Neural cell (in vitro differentiated cells): ENCODE measurements at regions not wholly inside any gene's neighbourhood (a gene's known extent, or its start where the extent isn't known, plus 50 kb on each side); places are given as distances from the start of the nearest gene placed in this dataset.

Experiments used
- H2AFZ ChIP-seq: fragments of 200-600, 300-800 bp; sonication (generic), shearing (Covaris generic); 2 replicates; pipeline ENCODE4 v1.6.0; 2014; ENCODE audit warnings: low read depth, mild to moderate bottlenecking, antibody characterized with exemption, low read length, moderate library complexity
- H3F3A ChIP-seq: fragments of 200-600 bp; shearing (Covaris generic); 2 replicates; pipeline ENCODE4 v1.6.1; 2016; ENCODE audit warnings: mild to moderate bottlenecking, moderate library complexity, mixed read lengths, antibody characterized with exemption, low read length; ENCODE audit not compliant: insufficient read depth, poor library complexity, severe bottlenecking
- H3K27ac ChIP-seq: fragments of 200-600, 300-800 bp; sonication (generic), shearing (Covaris generic); 2 replicates; pipeline ENCODE4 v1.5.1; 2014; ENCODE audit warnings: mild to moderate bottlenecking, low read length, moderate library complexity
- H3K27me3 ChIP-seq: fragments of 300-800, 200-600 bp; sonication (generic), shearing (Covaris generic); 2 replicates; pipeline ENCODE4 v1.6.0; 2014; ENCODE audit warnings: mild to moderate bottlenecking, low read depth, low read length, moderate library complexity; ENCODE audit not compliant: insufficient read depth
- H3K36me3 ChIP-seq: fragments of 300-800, 200-600 bp; sonication (generic), shearing (Covaris generic); 2 replicates; pipeline ENCODE4 v1.5.1; 2014; ENCODE audit warnings: mild to moderate bottlenecking, antibody characterized with exemption, low read length, moderate library complexity; ENCODE audit not compliant: insufficient read depth
- H3K4me2 ChIP-seq: fragments of 300-800, 200-600 bp; sonication (generic), shearing (Covaris generic); 2 replicates; pipeline ENCODE4 v1.6.0; 2014; ENCODE audit warnings: mild to moderate bottlenecking, low read length
- H3K4me3 ChIP-seq: fragments of 300-800, 200-600 bp; sonication (generic), shearing (Covaris generic); 2 replicates; pipeline ENCODE4 v1.5.1; 2014; ENCODE audit warnings: mild to moderate bottlenecking, low read length, moderate library complexity
- H3K79me2 ChIP-seq: fragments of 200-600 bp; shearing (Covaris generic); replicated peaks from 2 replicates; pipeline ENCODE4 v1.6.0; 2014; ENCODE audit warnings: mild to moderate bottlenecking, low read length, moderate library complexity; ENCODE audit not compliant: insufficient read depth
- H3K9ac ChIP-seq: fragments of 300-800, 200-600 bp; sonication (generic), shearing (Covaris generic); 2 replicates; pipeline ENCODE4 v1.6.1; 2016; ENCODE audit warnings: mild to moderate bottlenecking, low read length, mixed read lengths
- H3K9me2 ChIP-seq: fragments of 200-600 bp; shearing (Covaris generic); 2 replicates; pipeline ENCODE4 v1.6.1; 2016; ENCODE audit warnings: mild to moderate bottlenecking, low read length, mixed read lengths; ENCODE audit not compliant: insufficient read depth
- H3K9me3 ChIP-seq: fragments of 200-600, 300-800 bp; sonication (generic), shearing (Covaris generic); 2 replicates; pipeline ENCODE4 v1.6.1; 2016; ENCODE audit warnings: mild to moderate bottlenecking, mixed run types, low read length, moderate library complexity, mixed read lengths
- H4K20me1 ChIP-seq: fragments of 200-600 bp; shearing (Covaris generic); 2 replicates; pipeline ENCODE4 v1.6.1; 2016; ENCODE audit warnings: mild to moderate bottlenecking, mixed run types; ENCODE audit not compliant: insufficient read depth
- CTCF ChIP-seq: fragments of 450-650 bp; IDR thresholded peaks from 2 replicates; pipeline ENCODE4 v1.5.1; 2014; ENCODE audit warnings: antibody characterized with exemption, mild to moderate bottlenecking, moderate library complexity; ENCODE audit not compliant: poor library complexity, severe bottlenecking
- EP300 ChIP-seq: fragments of 450-650 bp; conservative IDR thresholded peaks from 2 replicates; pipeline ENCODE4 v1.6.1; 2014; ENCODE audit warnings: antibody characterized with exemption, mild to moderate bottlenecking, moderate library complexity; ENCODE audit not compliant: poor library complexity, severe bottlenecking
- EZH2 ChIP-seq: fragments of 200-600, 300-800 bp; shearing (Covaris generic), sonication (generic); IDR thresholded peaks from 2 replicates; pipeline ENCODE4 v1.6.1; 2014; ENCODE audit warnings: antibody characterized with exemption, low read length, borderline replicate concordance, mild to moderate bottlenecking; ENCODE audit not compliant: insufficient read depth, poor library complexity, severe bottlenecking
- MXI1 ChIP-seq: fragments of 450-650 bp; conservative IDR thresholded peaks from 2 replicates; pipeline ENCODE4 v1.6.1; 2014; ENCODE audit warnings: antibody characterized with exemption, mild to moderate bottlenecking; ENCODE audit not compliant: poor library complexity, severe bottlenecking
- POLR2AphosphoS5 ChIP-seq: IDR thresholded peaks from 2 replicates; pipeline ENCODE4 v1.6.1; 2012
- RAD21 ChIP-seq: fragments of 450-650 bp; conservative IDR thresholded peaks from 2 replicates; pipeline ENCODE4 v1.6.1; 2014; ENCODE audit warnings: antibody characterized with exemption, mild to moderate bottlenecking, moderate library complexity
- SMC3 ChIP-seq: fragments of 450-650 bp; conservative IDR thresholded peaks from 2 replicates; pipeline ENCODE4 v1.6.1; 2014; ENCODE audit warnings: antibody characterized with exemption, mild to moderate bottlenecking, moderate library complexity; ENCODE audit not compliant: poor library complexity
- TAF1 ChIP-seq: IDR thresholded peaks from 2 replicates; pipeline ENCODE4 v1.6.1; 2012; ENCODE audit warnings: low read depth
- TF ChIP-seq, protein P1 (sequence below): IDR thresholded peaks from 2 replicates; pipeline ENCODE4 v1.6.1; 2012; ENCODE audit warnings: borderline replicate concordance

DNA sequence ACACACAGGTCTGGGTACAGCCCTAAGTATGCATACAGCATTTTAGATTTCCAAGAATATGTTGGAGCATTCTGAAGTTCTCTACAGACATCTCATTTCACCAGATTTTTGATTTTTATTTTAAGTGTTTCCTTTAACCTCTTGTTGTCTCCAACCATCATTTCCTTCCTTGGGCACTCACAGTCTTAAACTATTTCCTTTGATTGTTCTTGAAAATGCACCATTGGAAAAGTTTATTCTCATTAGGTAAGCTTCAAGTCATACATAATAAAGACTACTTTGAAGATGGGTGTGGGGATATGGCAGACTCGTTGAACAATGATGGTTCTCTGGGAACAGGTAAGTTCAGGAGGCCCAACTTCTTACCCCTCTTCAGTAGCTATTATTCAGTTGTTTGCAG is 1174.6 kb downstream of the CDH12 start:
- Histone ChIP-seq H3K79me2 (no peaks in the 10 kb centered on the region), H3K36me3 (no peaks in the 10 kb centered on the region), H3F3A (no peaks in the 10 kb centered on the region), H3K9me2 (no peaks in the 10 kb centered on the region), H3K4me2 (no peak overlapping the region), H4K20me1 (no peaks in the 10 kb centered on the region), H3K4me3 (no peak overlapping the region), H3K27me3 (no peaks in the 10 kb centered on the region), H2AFZ (no peak overlapping the region), H3K9me3 (no peaks in the 10 kb centered on the region), H3K9ac (no peak overlapping the region), H3K27ac (no peak overlapping the region)
- TF ChIP-seq CTCF (no peak), TAF1 (no peak), SMC3 (no peak)

- Histone ChIP-seq H3K9ac (no peak overlapping the region), H3K27me3 (no peaks in the 10 kb centered on the region), H3K27ac (no peak overlapping the region), H3K36me3 (no peaks in the 10 kb centered on the region), H3K9me3 (no peaks in the 10 kb centered on the region), H2AFZ (no peak overlapping the region), H3K79me2 (no peaks in the 10 kb centered on the region), H3K4me3 (no peak overlapping the region), H4K20me1 (no peaks in the 10 kb centered on the region), H3K4me2 (no peak overlapping the region), H3K9me2 (no peaks in the 10 kb centered on the region), H3F3A (no peaks in the 10 kb centered on the region)
- no peak for TF ChIP-seq CTCF
- no peak for TF ChIP-seq SMC3
- no peak for TF ChIP-seq POLR2AphosphoS5
- TF ChIP-seq, protein P1, sequence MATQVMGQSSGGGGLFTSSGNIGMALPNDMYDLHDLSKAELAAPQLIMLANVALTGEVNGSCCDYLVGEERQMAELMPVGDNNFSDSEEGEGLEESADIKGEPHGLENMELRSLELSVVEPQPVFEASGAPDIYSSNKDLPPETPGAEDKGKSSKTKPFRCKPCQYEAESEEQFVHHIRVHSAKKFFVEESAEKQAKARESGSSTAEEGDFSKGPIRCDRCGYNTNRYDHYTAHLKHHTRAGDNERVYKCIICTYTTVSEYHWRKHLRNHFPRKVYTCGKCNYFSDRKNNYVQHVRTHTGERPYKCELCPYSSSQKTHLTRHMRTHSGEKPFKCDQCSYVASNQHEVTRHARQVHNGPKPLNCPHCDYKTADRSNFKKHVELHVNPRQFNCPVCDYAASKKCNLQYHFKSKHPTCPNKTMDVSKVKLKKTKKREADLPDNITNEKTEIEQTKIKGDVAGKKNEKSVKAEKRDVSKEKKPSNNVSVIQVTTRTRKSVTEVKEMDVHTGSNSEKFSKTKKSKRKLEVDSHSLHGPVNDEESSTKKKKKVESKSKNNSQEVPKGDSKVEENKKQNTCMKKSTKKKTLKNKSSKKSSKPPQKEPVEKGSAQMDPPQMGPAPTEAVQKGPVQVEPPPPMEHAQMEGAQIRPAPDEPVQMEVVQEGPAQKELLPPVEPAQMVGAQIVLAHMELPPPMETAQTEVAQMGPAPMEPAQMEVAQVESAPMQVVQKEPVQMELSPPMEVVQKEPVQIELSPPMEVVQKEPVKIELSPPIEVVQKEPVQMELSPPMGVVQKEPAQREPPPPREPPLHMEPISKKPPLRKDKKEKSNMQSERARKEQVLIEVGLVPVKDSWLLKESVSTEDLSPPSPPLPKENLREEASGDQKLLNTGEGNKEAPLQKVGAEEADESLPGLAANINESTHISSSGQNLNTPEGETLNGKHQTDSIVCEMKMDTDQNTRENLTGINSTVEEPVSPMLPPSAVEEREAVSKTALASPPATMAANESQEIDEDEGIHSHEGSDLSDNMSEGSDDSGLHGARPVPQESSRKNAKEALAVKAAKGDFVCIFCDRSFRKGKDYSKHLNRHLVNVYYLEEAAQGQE: no peak
- no peak for TF ChIP-seq RAD21
- TF ChIP-seq TAF1: no peak
- no peak for TF ChIP-seq EP300
- TF ChIP-seq EZH2: no peak
- TF ChIP-seq MXI1: no peak
Measured at GRCh38 chr5:21672911-21673310, 1180.2 kb downstream of the CDH12 start.
